CD4-positive, alpha-beta T cell treated with Interleukin-10 for 1 hour (primary cell): ENCODE measurements at regions not wholly inside any gene's neighbourhood (a gene's known extent, or its start where the extent isn't known, plus 50 kb on each side); places are given as distances from the start of the nearest gene placed in this dataset.

Experiments used
- DNase-seq: peaks from one replicate; pipeline ENCODE4 v3.0.0-alpha.2; 2020

DNA sequence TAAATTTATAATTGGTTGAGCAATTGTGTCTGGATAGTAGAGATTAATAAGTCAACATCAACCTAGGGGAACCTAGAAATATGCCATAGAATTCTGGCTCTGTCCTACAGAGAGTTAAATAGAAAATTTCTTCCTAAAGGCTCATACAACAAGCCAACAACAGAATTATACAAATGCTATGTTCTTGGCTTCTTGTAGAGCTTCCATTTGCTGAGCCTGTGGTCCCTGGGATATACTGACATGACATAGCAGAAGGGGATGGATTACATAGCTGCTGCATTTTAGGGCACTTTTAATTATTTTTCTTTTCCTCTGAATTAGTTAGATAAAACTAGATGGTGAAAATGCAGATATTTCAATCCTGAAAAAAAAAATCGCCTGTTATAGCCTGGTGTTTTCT lies 95.5 kb upstream of the ST6GAL2 start:
- no peak for DNase-seq

GRCh38 chr2:106982350-106982749 lies 96.4 kb upstream of the ST6GAL2 start:
- DNase-seq, result no peak

DNA sequence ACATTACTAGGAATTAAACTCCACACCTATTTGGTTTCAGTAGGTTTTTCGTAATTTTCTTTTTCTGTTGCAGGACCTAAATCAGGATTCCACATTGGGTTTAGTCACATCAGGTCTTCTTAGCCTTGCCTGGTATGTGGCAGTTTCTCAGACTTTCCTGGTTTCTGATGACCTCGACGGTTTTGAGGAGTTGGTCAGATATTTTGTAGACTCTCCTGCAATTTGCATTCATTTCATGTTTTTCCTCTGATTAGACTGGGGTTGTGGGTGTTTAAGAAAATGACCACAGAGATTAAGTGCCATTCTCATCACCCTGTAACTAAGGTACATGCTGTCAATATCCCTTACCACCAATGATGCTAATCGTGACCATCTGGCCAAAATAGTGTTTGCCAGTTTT lies 97.3 kb upstream of the ST6GAL2 start:
- no peak for DNase-seq

- DNase-seq, result no peak
These were observed 102.4 kb upstream of the ST6GAL2 start for GRCh38 chr2:106988361-106988760.

DNA sequence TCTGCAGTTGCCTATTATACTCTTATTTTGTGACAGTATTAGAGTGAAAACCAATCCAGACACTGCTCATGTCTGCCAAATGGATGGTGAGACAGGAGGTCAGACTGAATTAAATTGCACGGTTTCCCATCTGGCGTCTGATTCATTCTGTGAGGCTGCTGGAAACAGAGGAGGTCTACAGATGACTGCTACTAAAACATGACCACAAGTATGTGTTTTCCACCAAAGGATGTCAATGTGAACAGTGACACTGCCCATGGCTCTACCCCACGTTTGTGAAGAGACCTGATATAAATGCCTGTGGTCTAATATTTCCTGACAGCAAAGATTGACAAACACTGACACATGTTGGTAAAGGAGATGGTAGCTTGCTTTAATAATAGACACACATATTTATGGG lies 104.3 kb upstream of the ST6GAL2 start:
- no peak for DNase-seq

DNA sequence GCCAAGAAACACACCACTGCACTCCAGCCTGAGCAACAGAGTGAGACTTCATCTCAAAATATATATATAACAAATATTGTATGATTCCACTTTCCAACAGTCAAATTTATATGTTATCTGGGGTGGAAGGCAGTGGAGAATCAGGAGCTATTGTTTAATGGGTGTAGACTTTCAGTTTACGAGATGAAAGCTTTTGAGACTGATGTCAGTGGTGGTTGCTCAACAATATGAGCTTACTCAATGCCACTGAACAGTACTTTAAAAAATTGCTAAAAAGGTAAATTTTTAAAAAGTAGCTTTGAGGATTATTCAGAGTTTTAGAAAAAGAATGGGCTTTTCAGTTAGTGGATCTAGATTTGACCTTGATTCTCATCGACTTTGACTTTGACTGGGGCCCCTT lies 105.9 kb upstream of the ST6GAL2 start:
- DNase-seq, result no peak

DNA sequence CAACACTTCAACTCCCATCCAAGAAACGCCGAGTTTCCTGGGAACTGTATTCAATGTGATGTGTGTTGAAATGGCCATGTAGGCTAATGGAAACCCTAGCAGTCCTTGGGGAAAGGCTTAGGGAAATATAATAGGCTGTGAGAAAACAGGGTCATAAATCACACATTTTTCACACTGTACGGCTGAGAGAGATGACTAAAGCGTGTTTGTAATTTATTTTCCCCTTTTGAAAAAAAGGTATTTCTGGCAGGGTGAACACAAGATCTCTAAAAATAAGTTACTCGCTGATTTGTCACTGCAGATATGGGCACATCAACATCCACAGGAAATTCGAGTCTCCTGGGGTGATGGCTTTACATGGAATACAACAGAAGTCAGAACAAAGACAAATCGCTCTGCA lies 109.6 kb upstream of the ST6GAL2 start:
- DNase-seq, result no peak

GRCh38 chr2:106996171-106996769 lies 110.3 kb upstream of the ST6GAL2 start:
- no peak for DNase-seq

DNA sequence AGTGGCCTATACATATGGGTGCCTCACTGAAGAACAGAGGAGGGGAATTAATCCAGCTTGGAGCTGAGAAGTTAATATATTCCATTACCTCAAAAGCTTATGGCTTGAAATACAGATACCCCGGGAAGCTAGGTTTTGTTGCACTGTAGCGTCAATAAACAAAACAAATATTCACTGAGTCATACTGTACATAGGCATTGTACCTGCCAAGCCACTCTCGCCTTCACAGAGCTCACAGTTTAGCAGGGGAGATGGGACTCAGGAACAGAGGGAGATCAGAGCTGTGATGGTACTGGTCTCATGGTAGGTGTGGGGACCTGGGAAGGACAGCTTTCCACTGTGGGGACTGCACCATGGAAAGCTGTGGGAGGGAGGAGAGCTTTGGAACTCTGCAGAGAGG lies 111.2 kb upstream of the ST6GAL2 start:
- DNase-seq, result no peak

GRCh38 chr2:107001062-107001461 lies 115.1 kb upstream of the ST6GAL2 start:
- DNase-seq, result no peak

- DNase-seq, result no peak
These were observed 115.6 kb upstream of the ST6GAL2 start for GRCh38 chr2:107001551-107001950.

- DNase-seq, result no peak
These were observed 116.2 kb upstream of the ST6GAL2 start for GRCh38 chr2:107001964-107002696.

DNA sequence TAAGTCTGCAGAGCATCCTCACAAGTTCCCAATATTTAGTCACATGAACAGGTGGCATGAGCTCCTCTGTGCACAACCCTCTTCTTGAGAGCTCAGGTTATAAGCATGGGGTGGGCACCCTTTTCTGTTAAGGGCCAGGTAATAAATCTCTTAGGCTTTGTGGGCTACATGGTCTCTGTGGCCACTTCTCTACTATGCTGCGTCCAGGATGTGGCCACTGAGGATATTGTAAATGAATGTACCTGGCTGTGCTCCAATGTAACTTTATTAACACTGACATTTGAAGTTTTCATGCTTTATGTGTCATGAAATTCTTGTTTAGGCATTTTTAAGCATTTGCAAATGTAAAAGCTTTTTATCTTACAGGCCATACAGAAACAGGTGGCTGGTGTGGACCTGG lies 116.8 kb upstream of the ST6GAL2 start:
- DNase-seq, result no peak

DNA sequence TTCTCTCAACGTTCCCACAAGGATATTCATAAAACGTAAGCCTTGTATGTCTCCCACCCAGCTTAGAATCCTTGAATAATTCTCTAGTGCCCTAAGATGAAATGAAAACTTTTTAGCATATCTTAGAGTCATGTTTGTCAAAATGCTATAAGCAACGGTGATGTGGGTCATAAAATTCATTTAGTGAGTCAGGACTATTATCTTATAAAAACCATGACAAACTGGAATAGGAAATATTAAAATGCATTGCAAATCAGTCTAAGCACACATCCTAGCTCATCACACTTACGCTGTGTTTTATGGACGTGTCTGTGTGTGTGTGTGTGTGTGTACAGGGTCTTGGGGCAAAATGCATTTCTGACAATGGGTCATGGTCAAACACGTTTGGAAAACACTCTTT lies 119.9 kb upstream of the ST6GAL2 start:
- DNase-seq, result no peak

GRCh38 chr2:107006836-107007235 lies 120.9 kb upstream of the ST6GAL2 start:
- no peak for DNase-seq

DNA sequence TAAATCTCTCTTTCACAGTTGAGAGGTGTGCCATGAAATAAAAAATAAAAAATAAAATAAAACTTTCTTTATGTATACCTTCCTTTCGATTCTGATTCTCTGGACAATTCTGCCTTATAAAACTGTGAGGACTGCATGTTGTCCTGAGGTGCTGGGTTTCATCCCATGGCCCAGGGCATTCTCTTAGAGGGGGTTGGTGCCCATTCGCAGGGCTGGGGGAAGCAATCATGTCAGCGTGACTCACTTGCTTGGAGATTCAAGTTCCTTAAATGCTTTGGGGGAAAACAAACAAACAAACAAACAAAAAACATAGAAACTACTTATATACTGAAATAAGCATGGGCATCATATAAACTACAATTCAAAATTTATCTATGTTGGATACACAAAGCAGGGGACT lies 122.0 kb upstream of the ST6GAL2 start:
- no peak for DNase-seq

- no peak for DNase-seq
These were observed 122.9 kb upstream of the ST6GAL2 start for GRCh38 chr2:107008843-107009242.

GRCh38 chr2:107009275-107009674 lies 123.3 kb upstream of the ST6GAL2 start:
- no peak for DNase-seq

- DNase-seq, result no peak
These were observed 126.8 kb upstream of the ST6GAL2 start for GRCh38 chr2:107012714-107013306.

- no peak for DNase-seq
These were observed 127.9 kb upstream of the ST6GAL2 start for GRCh38 chr2:107013884-107014283.

- DNase-seq, result no peak
These were observed 132.4 kb upstream of the ST6GAL2 start for GRCh38 chr2:107018366-107018765.

- no peak for DNase-seq
These were observed 134.4 kb upstream of the ST6GAL2 start for GRCh38 chr2:107020392-107020791.

DNA sequence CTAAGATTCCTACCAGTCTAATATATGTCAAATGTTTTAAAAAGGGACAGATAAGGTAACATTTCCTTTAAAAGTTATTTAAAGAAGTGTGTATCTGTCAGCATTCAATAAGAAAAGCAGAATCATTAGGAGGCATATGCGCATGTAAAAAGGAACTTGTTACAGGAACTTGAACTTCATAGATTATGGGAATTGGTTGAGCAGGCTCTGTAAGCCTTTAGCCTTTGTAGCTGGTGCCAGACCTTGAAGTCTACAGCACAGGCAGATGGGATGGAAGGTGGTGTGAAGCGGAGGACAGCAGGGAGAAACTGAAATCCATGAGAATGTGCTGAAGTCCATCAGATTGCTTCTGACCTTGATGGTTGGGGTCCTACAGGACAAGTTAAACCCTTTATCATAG lies 138.3 kb upstream of the ST6GAL2 start:
- no peak for DNase-seq

DNA sequence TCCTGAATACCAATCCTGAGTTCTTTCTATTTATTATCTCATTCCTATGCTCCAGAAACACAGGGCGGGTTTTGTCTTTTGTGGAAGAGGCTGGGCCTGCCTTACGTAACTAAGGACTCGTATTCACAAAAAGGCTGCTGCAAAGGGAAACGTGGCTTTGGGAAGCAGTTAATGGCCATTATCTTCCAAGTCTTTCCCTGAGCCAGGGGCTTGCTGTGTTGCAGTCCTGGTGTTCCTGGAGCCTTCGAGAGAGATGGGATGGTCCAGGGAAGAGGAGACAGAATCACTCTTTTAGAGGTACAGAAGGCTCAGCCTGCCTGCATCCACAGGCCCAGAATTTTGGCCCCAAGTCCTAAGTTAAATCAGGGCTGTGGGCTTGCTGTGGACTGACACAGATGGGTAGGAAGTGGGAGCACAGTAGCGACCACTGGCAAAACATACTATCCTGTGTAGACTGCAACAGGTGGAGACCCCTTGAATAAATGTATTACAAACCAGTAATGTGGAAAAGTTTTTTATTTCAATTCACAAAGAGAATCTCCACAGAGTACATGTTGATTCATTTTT lies 139.4 kb upstream of the ST6GAL2 start:
- no peak for DNase-seq
